Tibial nerve (tissue), 4 donors: ENCODE measurements at regions not wholly inside any gene's neighbourhood (a gene's known extent, or its start where the extent isn't known, plus 50 kb on each side); places are given as distances from the start of the nearest gene placed in this dataset.

ENCODE experiments used
- DNase-seq, 2 donors: peaks; one replicate each; pipeline ENCODE4 v3.0.0-alpha.2; 2019; ENCODE audit warnings: low spot score in 2 of 2
- H3K27ac ChIP-seq, 4 donors: fragments of 200-600 bp; sonication (generic) in 3 of 4; one replicate each; pipeline ENCODE4 v1.5.1; 2017 to 2019; ENCODE audit warnings: mild to moderate bottlenecking in 1 of 4
- H3K27me3 ChIP-seq, 2 donors: fragments of 200-600 bp; sonication (generic) in 1 of 2; one replicate each; pipeline versions ENCODE4 v1.5.1 to v1.6.0; 2017 to 2019
- H3K36me3 ChIP-seq, 3 donors: fragments of 200-600 bp; sonication (generic); one replicate each; pipeline ENCODE4 v1.5.1; 2018 to 2019
- H3K4me1 ChIP-seq, 4 donors: fragments of 200-600 bp; sonication (generic) in 3 of 4; one replicate each; pipeline ENCODE4 v1.5.1; 2017 to 2019
- H3K4me3 ChIP-seq, 4 donors: fragments of 200-600 bp; sonication (generic) in 3 of 4; one replicate each; pipeline ENCODE4 v1.5.1; 2017 to 2019; ENCODE audit warnings: mild to moderate bottlenecking in 1 of 4, moderate library complexity in 1 of 4
- H3K9me3 ChIP-seq, 4 donors: fragments of 200-600 bp; sonication (generic) in 3 of 4; one replicate each; pipeline ENCODE4 v1.5.1; 2017 to 2019
- CTCF ChIP-seq, 5 experiments: fragments of 200-600 bp in 3 of 5; fragments of 450-650 bp in 2 of 5; sonication (generic) in 3 of 5; IDR thresholded peaks; one replicate each; pipeline ENCODE4 v1.5.1; 2016 to 2019; ENCODE audit warnings: antibody characterized with exemption in 5 of 5, mild to moderate bottlenecking in 3 of 5, moderate library complexity in 2 of 5
- EP300 ChIP-seq, 2 donors: sonication (generic); formaldehyde crosslinking; IDR thresholded peaks; one replicate each; pipeline ENCODE4 v1.6.1; 2017; ENCODE audit warnings: antibody characterized with exemption in 2 of 2, mild to moderate bottlenecking in 1 of 2
- POLR2A ChIP-seq, 2 donors: fragments of 450-650 bp; IDR thresholded peaks; one replicate each; pipeline ENCODE4 v1.6.1; 2017; ENCODE audit warnings: antibody characterized with exemption in 2 of 2, mild to moderate bottlenecking in 2 of 2, moderate library complexity in 2 of 2
- WGBS, 2 donors: methylation state at CpG; one replicate each; pipeline ENCODE4 v1.1.5; 2018; 5-methylcytosine and 5-hydroxymethylcytosine counted together

DNA sequence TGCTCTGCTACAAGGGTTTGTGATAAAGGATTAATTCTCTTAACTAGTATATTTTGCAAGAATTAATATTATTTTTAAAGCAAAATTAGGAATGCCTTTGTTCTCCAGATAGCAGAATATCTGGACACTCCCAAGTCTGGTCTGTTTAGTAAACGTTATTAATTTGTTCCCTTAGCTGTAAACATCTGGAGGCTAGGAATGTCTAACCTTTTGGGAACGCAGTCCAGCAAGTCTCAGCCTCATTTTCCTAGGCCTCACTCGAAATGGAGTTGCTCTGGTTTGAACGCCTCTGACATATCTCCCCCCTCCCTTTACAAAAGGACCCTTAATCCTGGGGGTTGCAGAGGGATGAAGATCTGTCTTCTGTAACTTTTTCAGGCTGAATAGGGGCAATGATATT, 59.3 kb upstream of the WNT7A start:
- no peak for DNase-seq
- no peaks in the 10 kb centered on the region for H3K36me3 ChIP-seq
- H3K27me3 ChIP-seq, result no peaks in the 10 kb centered on the region
- TF ChIP-seq POLR2A (IDR thresholded peaks at IDR 0.05) (no peak), CTCF (IDR thresholded peaks at IDR 0.05) (no peak), EP300 (IDR thresholded peaks at IDR 0.05) (no peak)
- no peaks in the 10 kb centered on the region for H3K4me1 ChIP-seq
- no peak overlapping the region for H3K27ac ChIP-seq
- peaks cover 0 to 28% (median 3%) of the 10 kb centered on the region in 4 donors for H3K9me3 ChIP-seq
- 63 to 64% methylated on average over 4 of the region's 4 CpGs for WGBS, 2 donors
- H3K4me3 ChIP-seq, result no peak overlapping the region

DNA sequence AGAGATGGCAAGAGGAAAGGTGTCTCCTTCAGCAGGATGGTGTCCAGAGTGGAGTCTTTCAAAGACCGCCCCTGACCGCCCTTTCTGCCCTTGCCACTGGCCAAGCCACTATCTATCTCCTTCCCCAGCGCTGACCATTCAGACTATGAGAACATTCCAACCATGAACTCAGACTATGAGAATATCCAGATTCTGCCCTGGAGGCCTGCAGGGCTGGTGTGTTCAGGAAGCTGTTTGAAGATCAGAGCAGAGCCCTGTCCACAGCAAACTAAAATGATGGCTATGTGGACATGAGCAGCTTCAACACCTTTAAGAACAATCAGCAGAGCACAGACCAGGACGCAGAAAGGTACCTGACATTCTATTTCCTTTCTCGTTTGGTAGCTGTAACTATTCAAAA, 57.3 kb upstream of the WNT7A start:
- H3K4me3 ChIP-seq, result no peak overlapping the region
- no peaks in the 10 kb centered on the region for H3K27me3 ChIP-seq
- peaks cover 0 to 29% (median 0%) of the 10 kb centered on the region in 4 donors for H3K9me3 ChIP-seq
- H3K4me1 ChIP-seq, result peaks cover 0 to 5% (median 0%) of the 10 kb centered on the region in 4 donors
- WGBS, 2 donors, result 80 to 85% methylated on average over 5 of the region's 5 CpGs
- TF ChIP-seq POLR2A (IDR thresholded peaks at IDR 0.05), result no peak
- no peaks in the 10 kb centered on the region for H3K36me3 ChIP-seq
- no peak for DNase-seq
- H3K27ac ChIP-seq, result no peak overlapping the region

DNA sequence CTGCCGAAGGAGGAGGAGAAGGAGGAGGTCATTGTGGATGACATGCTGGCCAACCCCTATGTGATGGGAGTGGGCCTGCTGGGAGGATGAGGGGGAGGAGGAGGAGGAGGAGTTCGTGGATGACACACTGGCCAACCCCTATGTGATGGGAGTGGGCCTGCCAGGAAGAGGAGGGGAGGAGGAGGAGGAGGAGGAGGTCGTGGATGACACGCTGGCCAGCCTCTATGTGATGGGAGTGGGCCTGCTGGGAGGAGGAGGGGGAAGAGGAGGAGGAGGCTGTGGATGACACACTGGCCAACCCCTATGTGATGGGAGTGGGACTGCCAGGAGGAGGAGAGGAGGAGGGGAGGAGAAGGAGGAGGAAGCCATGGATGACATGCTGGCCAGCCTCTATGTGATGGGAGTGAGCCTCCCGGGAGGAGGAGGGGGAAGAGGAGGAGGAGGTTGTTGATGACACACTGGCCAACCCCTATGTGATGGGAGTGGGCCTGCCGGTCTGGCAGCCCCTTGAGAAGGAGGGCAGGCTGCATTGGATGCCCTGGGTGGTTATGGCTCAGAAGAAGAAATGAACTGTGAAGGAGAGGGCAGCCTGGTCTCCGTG, 55.7 kb upstream of the WNT7A start:
- DNase-seq, result no peak
- Histone ChIP-seq H3K27ac (no peak overlapping the region), H3K36me3 (no peaks in the 10 kb centered on the region), H3K4me3 (no peak overlapping the region), H3K9me3 (peaks cover 0 to 37% (median 0%) of the 10 kb centered on the region in 4 donors), H3K27me3 (no peaks in the 10 kb centered on the region), H3K4me1 (peaks cover 0 to 5% (median 0%) of the 10 kb centered on the region in 4 donors)
- no peak for TF ChIP-seq EP300 (IDR thresholded peaks at IDR 0.05)
- TF ChIP-seq POLR2A (IDR thresholded peaks at IDR 0.05), result no peak
- no peak for TF ChIP-seq CTCF (IDR thresholded peaks at IDR 0.05)
- 62% methylated on average over 7 of the region's 7 CpGs for WGBS, 2 donors

DNA sequence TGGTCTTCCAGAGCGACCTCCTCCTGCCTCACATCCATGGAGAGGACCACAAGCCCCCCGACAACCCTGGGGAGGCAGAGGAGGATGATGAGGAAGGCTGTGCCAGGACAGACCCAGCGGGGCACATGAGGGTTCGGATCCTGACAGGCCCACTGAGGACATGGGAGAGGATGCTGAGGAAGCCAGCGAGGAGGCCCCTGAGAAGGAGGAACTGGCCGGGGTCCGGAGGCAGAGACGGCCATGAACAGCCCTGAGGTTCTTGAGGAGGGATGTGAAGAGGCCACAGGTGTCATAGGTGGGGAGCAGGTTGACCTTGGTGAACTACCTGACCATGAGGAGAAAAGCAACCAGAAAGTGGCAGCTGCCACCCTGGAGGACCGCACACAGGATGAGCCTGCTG, 54.9 kb upstream of the WNT7A start:
- 89 to 94% methylated on average over 9 of the region's 9 CpGs for WGBS, 2 donors
- TF ChIP-seq CTCF (IDR thresholded peaks at IDR 0.05), result no peak
- no peak for TF ChIP-seq EP300 (IDR thresholded peaks at IDR 0.05)
- DNase-seq, result no peak
- no peak overlapping the region for H3K4me3 ChIP-seq
- peaks cover 0 to 5% (median 0%) of the 10 kb centered on the region in 4 donors for H3K4me1 ChIP-seq
- H3K27me3 ChIP-seq, result no peaks in the 10 kb centered on the region
- H3K9me3 ChIP-seq, result peaks cover 0 to 45% (median 0%) of the 10 kb centered on the region in 4 donors
- no peaks in the 10 kb centered on the region for H3K36me3 ChIP-seq
- no peak overlapping the region for H3K27ac ChIP-seq

GRCh38 chr3:13934315-13934714, 54.4 kb upstream of the WNT7A start:
- DNase-seq, result no peak
- Histone ChIP-seq H3K9me3 (peaks cover 0 to 49% (median 0%) of the 10 kb centered on the region in 4 donors), H3K27ac (no peak overlapping the region), H3K27me3 (no peaks in the 10 kb centered on the region), H3K4me3 (no peak overlapping the region), H3K4me1 (peaks cover 0 to 5% (median 0%) of the 10 kb centered on the region in 4 donors), H3K36me3 (no peaks in the 10 kb centered on the region)
- WGBS, 2 donors, result 88 to 90% methylated on average over 16 of the region's 16 CpGs
- TF ChIP-seq CTCF (IDR thresholded peaks at IDR 0.05) (no peak), POLR2A (IDR thresholded peaks at IDR 0.05) (no peak), EP300 (IDR thresholded peaks at IDR 0.05) (no peak)
